Adrenal gland (tissue), 5 donors: ENCODE measurements at regions not wholly inside any gene's neighbourhood (a gene's known extent, or its start where the extent isn't known, plus 50 kb on each side); places are given as distances from the start of the nearest gene placed in this dataset.

Experiments used
- CTCF ChIP-seq, 6 experiments: fragments of 450-650 bp in 4 of 6; fragments of 200-600 bp in 2 of 6; sonication (generic) in 1 of 6; IDR thresholded peaks; 1 replicate in 5 of 6; 2 replicates in 1 of 6; pipeline versions ENCODE4 v1.5.1 to v1.8.0; 2016 to 2021; ENCODE audit warnings: antibody characterized with exemption in 6 of 6, mild to moderate bottlenecking in 2 of 6, moderate library complexity in 1 of 6
- POLR2A ChIP-seq, 2 donors: fragments of 450-650 bp; IDR thresholded peaks; one replicate each; pipeline ENCODE4 v1.6.1; 2017; ENCODE audit warnings: antibody characterized with exemption in 2 of 2, mild to moderate bottlenecking in 2 of 2, moderate library complexity in 1 of 2
- donor health status: DM: no; HTN: no; CAD: no.

- no peak for TF ChIP-seq CTCF (IDR thresholded peaks at IDR 0.05)
- TF ChIP-seq POLR2A (IDR thresholded peaks at IDR 0.05), result no peak
These were observed 1879.2 kb upstream of the CDH9 start for GRCh38 chr5:28917631-28918030.
